ENCODE measurements at regions not wholly inside any gene's neighbourhood (a gene's known extent, or its start where the extent isn't known, plus 50 kb on each side); places are given as distances from the start of the nearest gene placed in this dataset.

DNA sequence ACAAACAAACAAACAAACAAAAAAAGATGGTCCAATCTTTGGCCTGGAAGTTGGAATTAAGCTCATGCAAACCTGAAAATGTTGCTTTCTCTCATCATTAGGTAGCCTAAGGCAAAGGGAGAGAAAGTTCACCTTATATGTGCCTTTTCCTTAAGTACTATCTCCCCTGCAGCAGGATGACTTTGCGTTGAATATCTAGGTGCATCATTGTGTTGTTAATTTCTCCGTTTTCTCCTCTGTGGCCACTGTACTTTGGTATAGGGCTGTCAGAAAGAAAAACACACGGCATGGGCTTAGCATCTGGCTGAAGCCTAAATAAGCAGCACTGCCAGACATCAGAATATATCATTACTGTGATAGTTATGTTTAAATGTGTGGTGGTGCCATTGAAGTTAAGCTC is 345.5 kb downstream of the BCAT1 start:
- DNase-seq (ENCODE audit: low read depth), result no peak

DNA sequence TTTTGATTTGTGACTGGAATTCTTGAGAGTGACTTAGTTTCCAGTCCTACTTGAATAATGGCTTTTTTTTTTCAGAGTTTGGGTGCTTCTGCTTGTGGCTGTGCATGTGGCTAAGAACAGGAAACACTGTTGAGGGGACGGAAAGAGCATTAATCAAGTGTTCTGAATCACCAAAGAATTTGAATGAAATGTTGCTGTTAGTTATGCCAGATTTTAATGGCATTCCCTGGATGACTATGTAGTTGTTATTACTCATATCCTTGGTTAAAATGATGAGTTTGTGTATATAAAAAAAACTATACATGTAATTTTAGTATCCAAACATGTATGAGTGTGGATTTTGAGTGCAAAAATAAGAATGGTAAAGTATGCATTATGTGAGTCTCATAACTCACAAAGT is 347.9 kb downstream of the BCAT1 start:
- DNase-seq (ENCODE audit: low read depth), result no peak

DNA sequence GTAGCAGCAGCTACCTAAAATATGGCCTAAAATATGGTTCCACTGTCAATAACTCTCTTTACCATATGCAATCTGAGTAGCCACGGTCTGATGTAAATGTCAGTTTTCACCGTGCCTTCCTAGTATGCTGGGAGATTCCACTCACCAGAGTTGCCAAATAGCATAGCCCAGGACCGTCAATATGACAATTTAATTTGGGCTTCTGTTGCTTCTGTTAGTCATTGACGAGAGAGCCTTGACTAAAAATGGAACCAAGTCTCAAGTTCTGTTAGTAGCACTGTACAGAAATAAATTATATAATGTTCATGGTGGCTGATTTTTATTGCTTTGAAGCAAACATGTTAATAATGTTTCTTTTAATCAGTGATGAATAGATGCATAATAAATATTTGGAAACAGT is 348.4 kb downstream of the BCAT1 start:
- no peak for DNase-seq (ENCODE audit: low read depth)

GRCh38 chr12:24599736-24600135 is 349.2 kb downstream of the BCAT1 start:
- no peak for DNase-seq (ENCODE audit: low read depth)

GRCh38 chr12:24597580-24597979 is 351.3 kb downstream of the BCAT1 start:
- no peak for DNase-seq (ENCODE audit: low read depth)

GRCh38 chr12:24596768-24597388 is 352.0 kb downstream of the BCAT1 start:
- no peak for DNase-seq (ENCODE audit: low read depth)

DNA sequence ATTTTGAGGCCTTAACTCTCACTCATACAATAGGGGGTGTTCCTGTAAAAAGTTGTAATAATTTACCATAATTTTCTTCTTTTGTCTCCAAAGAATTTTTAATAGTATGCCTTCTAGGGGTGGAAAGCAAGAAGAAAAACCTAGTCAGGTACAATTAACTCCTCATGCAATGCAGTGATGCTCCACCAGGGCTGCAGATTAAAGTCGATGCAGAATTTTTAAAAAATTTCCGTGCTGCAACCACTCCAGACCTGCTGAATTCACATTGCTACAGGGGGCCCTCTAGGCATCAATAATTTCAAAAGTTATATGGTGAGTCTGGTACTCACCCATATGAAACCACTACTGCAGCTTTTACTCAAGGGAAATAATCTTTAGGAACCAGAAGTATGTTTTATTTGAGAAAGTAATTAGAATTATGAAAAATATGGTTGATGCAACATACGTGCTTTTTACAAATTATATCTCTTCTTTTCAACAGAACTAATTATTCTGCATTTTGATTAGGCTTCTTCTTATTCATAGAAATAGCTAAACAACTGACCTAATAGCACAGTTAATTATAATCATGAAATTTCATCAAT is 353.2 kb downstream of the BCAT1 start:
- no peak for DNase-seq (ENCODE audit: low read depth)

- DNase-seq (ENCODE audit: low read depth), result no peak
Observed at GRCh38 chr12:24591715-24592440, 357.0 kb downstream of the BCAT1 start.

DNA sequence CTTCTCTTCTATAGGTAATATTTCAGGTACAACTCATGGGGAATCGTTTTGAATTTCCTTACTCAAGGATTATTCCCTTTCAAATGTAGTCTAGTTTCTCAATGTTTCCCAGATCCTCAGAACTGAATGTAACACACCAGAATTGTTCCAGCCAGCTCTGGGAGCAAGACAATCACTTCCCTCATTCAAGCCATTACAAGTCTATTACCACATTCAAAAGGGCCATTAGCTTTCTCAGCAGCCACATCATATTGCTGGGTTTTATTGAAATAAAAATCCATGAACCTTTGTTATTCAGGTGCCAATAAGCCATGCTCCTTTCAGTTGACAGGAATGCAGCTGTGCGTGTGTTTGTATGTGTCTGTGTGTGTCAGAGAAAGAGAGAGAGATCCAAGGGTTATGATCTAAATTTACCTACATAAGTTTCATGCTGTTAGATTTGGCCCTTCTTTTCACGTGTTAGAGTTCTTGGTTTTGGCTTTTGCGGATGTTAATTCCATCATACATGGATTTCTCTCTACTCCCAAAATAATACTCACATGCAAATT is 357.7 kb downstream of the BCAT1 start:
- DNase-seq (ENCODE audit: low read depth), result no peak

DNA sequence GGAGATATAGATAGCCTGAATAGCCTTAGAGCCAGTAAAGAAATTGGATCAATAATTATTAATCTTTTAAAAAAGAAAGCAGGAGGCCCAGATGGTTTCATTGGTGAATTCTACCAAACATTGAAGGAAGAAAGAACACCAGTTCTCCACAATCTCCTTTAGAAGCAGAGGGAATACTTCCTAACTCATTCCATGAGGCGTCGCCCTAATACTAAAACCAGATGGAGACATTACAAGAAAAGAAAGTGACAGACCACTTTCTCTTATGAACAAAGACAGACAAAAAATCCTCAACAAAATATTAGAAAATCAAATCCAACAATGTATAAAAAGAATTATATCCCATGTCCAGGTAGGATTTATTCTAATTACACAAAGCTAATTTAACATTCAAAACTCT is 362.6 kb downstream of the BCAT1 start:
- no peak for DNase-seq (ENCODE audit: low read depth)

- no peak for DNase-seq (ENCODE audit: low read depth)
Observed at GRCh38 chr12:24584032-24584675, 364.7 kb downstream of the BCAT1 start.

DNA sequence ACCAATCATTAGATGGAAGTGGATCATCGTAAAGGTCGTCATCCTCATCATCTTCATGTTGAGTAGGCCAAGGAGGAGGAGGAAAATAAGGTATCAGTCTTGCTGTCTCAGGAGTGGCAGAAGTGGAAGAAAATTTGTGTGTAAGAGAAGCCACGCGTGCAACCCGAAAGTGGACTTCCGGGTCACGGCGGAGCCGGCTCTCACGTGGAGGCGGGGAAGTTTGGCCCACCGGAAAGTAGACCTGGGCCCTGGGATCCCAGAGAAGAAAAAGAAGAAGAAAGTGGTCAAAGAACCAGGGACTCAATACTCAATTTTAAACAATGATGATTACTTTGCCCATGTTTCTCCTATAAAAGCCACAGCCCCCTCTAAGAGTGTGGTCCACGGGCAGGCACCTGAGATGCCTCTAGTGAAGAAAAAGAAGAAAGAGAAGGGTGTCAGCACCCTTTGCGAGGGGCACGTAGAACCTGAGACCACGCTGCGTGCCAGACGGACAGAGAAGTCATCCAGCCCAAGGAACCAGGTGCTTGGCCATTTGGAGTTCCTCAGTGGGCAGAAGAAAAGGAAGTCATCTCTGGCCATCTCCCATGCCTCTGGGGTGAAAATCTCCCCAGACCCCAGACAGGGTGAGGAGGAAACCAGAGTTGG is 365.8 kb downstream of the BCAT1 start:
- DNase-seq (ENCODE audit: low read depth), result no peak

DNA sequence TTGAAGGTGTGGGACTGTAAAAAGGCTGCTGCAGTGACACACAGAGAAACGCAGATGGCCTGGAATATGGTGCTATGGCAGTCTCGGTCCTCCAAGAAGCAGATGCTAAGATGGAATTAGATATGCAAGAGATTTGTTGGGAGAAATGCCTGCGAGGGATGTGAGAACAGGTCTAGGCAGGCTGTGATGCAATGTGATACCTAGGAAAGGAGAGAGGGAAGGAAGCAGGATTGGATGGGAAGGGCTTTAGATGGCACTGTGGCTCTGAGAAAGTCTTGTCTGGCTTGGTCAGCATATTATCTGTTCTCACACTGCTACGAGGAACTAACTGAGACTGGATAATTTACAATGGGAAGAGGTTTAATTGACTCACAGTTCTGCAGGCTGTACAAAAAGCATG is 374.4 kb downstream of the BCAT1 start:
- DNase-seq (ENCODE audit: low read depth), result no peak

DNA sequence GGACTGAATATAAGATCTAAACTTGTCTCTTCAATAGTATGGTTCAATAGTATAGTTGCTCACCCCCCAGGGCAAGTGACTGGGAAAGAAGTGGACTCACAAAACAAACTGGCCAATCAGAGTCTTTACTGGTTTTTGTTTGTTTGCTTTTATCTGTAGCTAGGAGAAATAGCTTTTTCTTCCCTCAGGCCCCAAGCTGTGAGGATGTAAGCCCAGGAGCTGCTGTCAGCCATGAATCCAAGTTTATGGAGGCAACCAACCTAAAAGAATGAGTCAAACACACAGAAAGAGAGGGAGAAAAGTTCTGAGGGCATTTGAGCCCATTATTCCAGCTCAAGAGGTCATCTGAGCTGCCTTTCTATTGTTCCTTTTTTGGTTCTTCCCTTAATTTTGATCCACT is 375.3 kb downstream of the BCAT1 start:
- DNase-seq (ENCODE audit: low read depth), result no peak

- no peak for DNase-seq (ENCODE audit: low read depth)
Observed at GRCh38 chr12:24565300-24565699, 383.6 kb downstream of the BCAT1 start.

- DNase-seq (ENCODE audit: low read depth), result no peak
Observed at GRCh38 chr12:24562771-24563431, 386.0 kb downstream of the BCAT1 start.

GRCh38 chr12:24561882-24562770 is 386.8 kb downstream of the BCAT1 start:
- DNase-seq (ENCODE audit: low read depth), result no peak

GRCh38 chr12:24561411-24561871 is 387.5 kb downstream of the BCAT1 start:
- DNase-seq (ENCODE audit: low read depth), result no peak

- no peak for DNase-seq (ENCODE audit: low read depth)
Observed at GRCh38 chr12:24560831-24561271, 388.1 kb downstream of the BCAT1 start.

DNA sequence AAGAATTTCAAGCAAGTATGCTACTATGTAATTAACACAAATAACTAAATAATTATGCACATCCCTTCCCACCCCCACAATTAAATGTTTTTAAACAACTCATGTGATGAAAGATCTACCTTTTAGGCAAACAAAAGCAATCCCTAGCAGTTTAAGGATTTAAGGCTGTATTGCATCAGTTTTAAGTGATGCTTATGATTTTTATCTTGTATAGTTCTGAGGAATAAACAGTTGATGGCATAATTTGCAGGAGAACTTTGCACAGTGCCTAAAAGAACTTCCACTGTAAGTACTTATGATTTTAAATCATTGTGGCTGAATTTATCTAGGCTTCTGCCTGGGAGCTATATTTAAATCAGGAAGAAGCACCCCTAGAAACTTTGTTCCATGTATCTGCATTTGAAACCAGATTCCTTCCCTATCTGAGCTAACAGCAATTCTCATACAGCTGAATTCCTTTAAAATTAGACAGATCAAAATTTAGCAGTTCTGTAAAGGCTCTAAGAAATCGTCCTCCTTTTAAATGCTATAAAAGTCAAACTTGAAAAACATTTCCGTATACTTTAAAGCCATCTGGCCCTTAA is 388.6 kb downstream of the BCAT1 start:
- no peak for DNase-seq (ENCODE audit: low read depth)
